Lower leg skin (tissue), 3 donors: ENCODE measurements at regions not wholly inside any gene's neighbourhood (a gene's known extent, or its start where the extent isn't known, plus 50 kb on each side); places are given as distances from the start of the nearest gene placed in this dataset.

ENCODE experiments used
- POLR2A ChIP-seq, 2 donors: fragments of 450-650 bp; IDR thresholded peaks; one replicate each; pipeline ENCODE4 v1.6.1; 2016 to 2017; ENCODE audit warnings: antibody characterized with exemption in 2 of 2, mild to moderate bottlenecking in 1 of 2, moderate library complexity in 1 of 2
- TF ChIP-seq, protein P1 (sequence below), 3 donors: fragments of 450-650 bp; IDR thresholded peaks; one replicate each; pipeline ENCODE4 v1.5.1; 2016; ENCODE audit warnings: antibody characterized with exemption in 3 of 3, mild to moderate bottlenecking in 3 of 3, moderate library complexity in 2 of 3

DNA sequence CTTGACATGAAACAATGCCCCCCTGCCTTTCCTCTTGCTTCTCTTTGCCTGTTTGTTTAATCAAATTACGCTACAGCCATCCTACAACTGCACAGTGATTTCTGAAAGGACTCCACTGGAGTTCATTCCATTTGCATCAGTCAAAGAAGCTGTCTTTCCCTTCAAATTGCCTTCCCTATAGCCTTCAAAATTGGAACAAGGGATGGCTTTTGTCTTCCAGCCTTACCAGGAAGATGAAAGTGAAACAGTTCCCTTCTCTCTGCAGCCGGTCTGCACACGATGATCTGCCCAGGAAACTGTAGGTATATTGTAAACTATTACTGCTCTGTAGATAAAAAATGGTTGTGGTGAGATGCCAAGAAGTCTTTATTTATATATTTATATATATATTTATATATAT, 65.6 kb upstream of the ETS2 start:
- TF ChIP-seq, protein P1, sequence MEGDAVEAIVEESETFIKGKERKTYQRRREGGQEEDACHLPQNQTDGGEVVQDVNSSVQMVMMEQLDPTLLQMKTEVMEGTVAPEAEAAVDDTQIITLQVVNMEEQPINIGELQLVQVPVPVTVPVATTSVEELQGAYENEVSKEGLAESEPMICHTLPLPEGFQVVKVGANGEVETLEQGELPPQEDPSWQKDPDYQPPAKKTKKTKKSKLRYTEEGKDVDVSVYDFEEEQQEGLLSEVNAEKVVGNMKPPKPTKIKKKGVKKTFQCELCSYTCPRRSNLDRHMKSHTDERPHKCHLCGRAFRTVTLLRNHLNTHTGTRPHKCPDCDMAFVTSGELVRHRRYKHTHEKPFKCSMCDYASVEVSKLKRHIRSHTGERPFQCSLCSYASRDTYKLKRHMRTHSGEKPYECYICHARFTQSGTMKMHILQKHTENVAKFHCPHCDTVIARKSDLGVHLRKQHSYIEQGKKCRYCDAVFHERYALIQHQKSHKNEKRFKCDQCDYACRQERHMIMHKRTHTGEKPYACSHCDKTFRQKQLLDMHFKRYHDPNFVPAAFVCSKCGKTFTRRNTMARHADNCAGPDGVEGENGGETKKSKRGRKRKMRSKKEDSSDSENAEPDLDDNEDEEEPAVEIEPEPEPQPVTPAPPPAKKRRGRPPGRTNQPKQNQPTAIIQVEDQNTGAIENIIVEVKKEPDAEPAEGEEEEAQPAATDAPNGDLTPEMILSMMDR (IDR thresholded peaks at IDR 0.05), result no peak
- TF ChIP-seq POLR2A (IDR thresholded peaks at IDR 0.05), result no peak
